Sigmoid colon (tissue), 4 donors: ENCODE measurements at regions not wholly inside any gene's neighbourhood (a gene's known extent, or its start where the extent isn't known, plus 50 kb on each side); places are given as distances from the start of the nearest gene placed in this dataset.

Experiments
- CTCF ChIP-seq, 4 experiments: fragments of 450-650 bp in 3 of 4; fragments of 200-600 bp in 1 of 4; IDR thresholded peaks; one replicate each; pipeline ENCODE4 v1.5.1; 2016 to 2019; ENCODE audit warnings: antibody characterized with exemption in 4 of 4, mild to moderate bottlenecking in 3 of 4, moderate library complexity in 2 of 4
- POLR2AphosphoS5 ChIP-seq, 4 donors: sonication (generic); formaldehyde crosslinking; IDR thresholded peaks; one replicate each; pipeline ENCODE4 v1.6.1; 2017; ENCODE audit warnings: antibody characterized with exemption in 4 of 4

GRCh38 chr9:1791191-1791590, 224.0 kb upstream of the SMARCA2 start:
- no peak for TF ChIP-seq POLR2AphosphoS5 (IDR thresholded peaks at IDR 0.05)
- TF ChIP-seq CTCF (IDR thresholded peaks at IDR 0.05): no peak
